ENCODE measurements at regions not wholly inside any gene's neighbourhood (a gene's known extent, or its start where the extent isn't known, plus 50 kb on each side); places are given as distances from the start of the nearest gene placed in this dataset.
"Not testable (repeated sequence)": the region's sequence is repeated elsewhere in the genome, so short reads cannot be mapped to it uniquely, and the experiment has no call there.

GRCh38 chr3:26090589-26090988 is 300.7 kb downstream of the OXSM start:
- intact Hi-C loops (cut with micrococcal nuclease) = no loop called here
- ChIA-PET CTCF (no interaction called here), POLR2A (no interaction called here)
- no peak for TF ChIP-seq CTCF (IDR thresholded peaks at IDR 0.05)
- Mint-ChIP-seq H3K9me3 (peaks cover 9% of the 10 kb centered on the region), H3K36me3 (ENCODE audit: low read depth) (no peaks in the 10 kb centered on the region), H3K27me3 (no peaks in the 10 kb centered on the region), H3K4me3 (no peak overlapping the region), H3K4me1 (no peaks in the 10 kb centered on the region), H3K27ac (no peak overlapping the region)
- ATAC-seq (ENCODE audit: low read depth) (no peak), DNase-seq (no peak)

- TF ChIP-seq CTCF (IDR thresholded peaks at IDR 0.05) = no peak
Measured at GRCh38 chr3:26091096-26091495, 301.2 kb downstream of the OXSM start.

GRCh38 chr3:26091626-26092025 is 301.7 kb downstream of the OXSM start:
- ATAC-seq (ENCODE audit: low read depth) (no peak), DNase-seq (no peak)
- Mint-ChIP-seq H3K27ac (no peak overlapping the region), H3K4me1 (no peaks in the 10 kb centered on the region), H3K4me3 (no peak overlapping the region), H3K27me3 (no peaks in the 10 kb centered on the region), H3K9me3 (peaks cover 10% of the 10 kb centered on the region), H3K36me3 (ENCODE audit: low read depth) (no peaks in the 10 kb centered on the region)
- ChIA-PET CTCF (no interaction called here), POLR2A (no interaction called here)
- intact Hi-C loops (cut with micrococcal nuclease) = no loop called here
- no peak for TF ChIP-seq CTCF (IDR thresholded peaks at IDR 0.05)

More at GRCh38 chr3:26091096-26091495, 301.2 kb downstream of the OXSM start:
- no peaks in the 10 kb centered on the region for H3K4me1 Mint-ChIP-seq
- intact Hi-C loops (cut with micrococcal nuclease) = no loop called here
- DNase-seq = no peak
- no peak overlapping the region for H3K27ac Mint-ChIP-seq
- peaks cover 10% of the 10 kb centered on the region for H3K9me3 Mint-ChIP-seq
- H3K27me3 Mint-ChIP-seq = no peaks in the 10 kb centered on the region
- H3K4me3 Mint-ChIP-seq = no peak overlapping the region
- no peak for ATAC-seq (ENCODE audit: low read depth)
- no peaks in the 10 kb centered on the region for H3K36me3 Mint-ChIP-seq (ENCODE audit: low read depth)
- ChIA-PET POLR2A (no interaction called here), CTCF (no interaction called here)

- H3K27ac Mint-ChIP-seq; intact Hi-C loops (cut with micrococcal nuclease); ATAC-seq (ENCODE audit: low read depth); CTCF ChIA-PET; DNase-seq; POLR2A ChIA-PET; H3K27me3 Mint-ChIP-seq; H3K4me3 Mint-ChIP-seq; H3K36me3 Mint-ChIP-seq (ENCODE audit: low read depth); H3K4me1 Mint-ChIP-seq: not testable (repeated sequence)
- H3K9me3 Mint-ChIP-seq = peaks cover 16% of the 10 kb centered on the region
Measured at GRCh38 chr3:26097111-26097510, 307.2 kb downstream of the OXSM start.

- CTCF ChIA-PET = no interaction called here
- DNase-seq = no peak
- no peaks in the 10 kb centered on the region for H3K4me1 Mint-ChIP-seq
- intact Hi-C loops (cut with micrococcal nuclease) = no loop called here
- no peak for TF ChIP-seq CTCF (IDR thresholded peaks at IDR 0.05)
- no peaks in the 10 kb centered on the region for H3K36me3 Mint-ChIP-seq (ENCODE audit: low read depth)
- ATAC-seq (ENCODE audit: low read depth) = no peak
- peaks cover 13% of the 10 kb centered on the region for H3K9me3 Mint-ChIP-seq
- POLR2A ChIA-PET = no interaction called here
- H3K27me3 Mint-ChIP-seq = no peaks in the 10 kb centered on the region
- no peak overlapping the region for H3K27ac Mint-ChIP-seq
- no peak overlapping the region for H3K4me3 Mint-ChIP-seq
Measured at GRCh38 chr3:26099692-26100091, 309.8 kb downstream of the OXSM start.

GRCh38 chr3:26100176-26100575 is 310.3 kb downstream of the OXSM start:
- intact Hi-C loops (cut with micrococcal nuclease) = no loop called here
- no peaks in the 10 kb centered on the region for H3K36me3 Mint-ChIP-seq (ENCODE audit: low read depth)
- no peak for TF ChIP-seq CTCF (IDR thresholded peaks at IDR 0.05)

More at GRCh38 chr3:26100176-26100575, 310.3 kb downstream of the OXSM start:
- ChIA-PET CTCF (no interaction called here), POLR2A (no interaction called here)
- DNase-seq (no peak), ATAC-seq (ENCODE audit: low read depth) (no peak)
- no peak overlapping the region for H3K4me3 Mint-ChIP-seq
- no peaks in the 10 kb centered on the region for H3K27me3 Mint-ChIP-seq
- H3K27ac Mint-ChIP-seq = no peak overlapping the region
- H3K4me1 Mint-ChIP-seq = no peaks in the 10 kb centered on the region
- H3K9me3 Mint-ChIP-seq = peaks cover 13% of the 10 kb centered on the region

All from activated B cell treated with CpG ODN at 0.5 μM for 24 hours (primary cell).